ENCODE measurements at regions not wholly inside any gene's neighbourhood (a gene's known extent, or its start where the extent isn't known, plus 50 kb on each side); places are given as distances from the start of the nearest gene placed in this dataset.

DNA sequence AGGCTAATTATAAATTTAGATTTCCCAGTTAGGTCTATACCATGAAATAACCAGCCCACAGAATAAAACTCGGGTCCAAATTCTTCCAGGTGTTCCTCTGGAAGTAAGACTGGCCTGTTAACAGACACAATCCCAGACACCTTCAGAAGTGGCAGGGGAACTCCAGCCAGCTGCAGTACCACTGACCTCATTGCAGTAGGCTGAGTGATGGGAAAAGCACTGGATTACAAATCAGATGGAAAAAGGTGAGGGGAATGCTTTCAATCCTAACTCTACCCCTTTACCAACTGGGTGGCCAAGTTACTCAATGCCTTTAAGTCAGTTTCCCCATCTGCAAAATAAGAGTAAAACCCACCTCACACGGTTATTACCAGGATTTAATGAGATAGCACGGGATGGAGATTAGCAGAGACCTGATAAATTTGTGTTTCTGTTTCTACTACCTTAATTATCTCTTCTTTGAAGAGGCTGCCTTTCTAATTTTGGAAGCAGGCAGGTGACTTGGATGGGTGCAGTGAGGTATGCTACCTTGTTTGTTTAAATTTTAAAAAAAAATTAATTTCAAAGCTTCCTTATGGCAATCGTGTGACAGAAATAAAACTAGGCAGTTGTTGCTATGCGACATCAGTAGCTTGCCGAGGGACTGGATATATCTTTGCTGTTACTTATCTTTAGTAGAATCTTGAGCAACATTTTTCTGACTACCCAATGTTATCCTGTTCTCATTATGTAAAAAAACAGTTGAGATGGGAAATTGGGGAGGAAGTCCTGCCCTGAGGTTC is 167.3 kb upstream of the GRIN2B start (continued):
- TF ChIP-seq, protein P1, sequence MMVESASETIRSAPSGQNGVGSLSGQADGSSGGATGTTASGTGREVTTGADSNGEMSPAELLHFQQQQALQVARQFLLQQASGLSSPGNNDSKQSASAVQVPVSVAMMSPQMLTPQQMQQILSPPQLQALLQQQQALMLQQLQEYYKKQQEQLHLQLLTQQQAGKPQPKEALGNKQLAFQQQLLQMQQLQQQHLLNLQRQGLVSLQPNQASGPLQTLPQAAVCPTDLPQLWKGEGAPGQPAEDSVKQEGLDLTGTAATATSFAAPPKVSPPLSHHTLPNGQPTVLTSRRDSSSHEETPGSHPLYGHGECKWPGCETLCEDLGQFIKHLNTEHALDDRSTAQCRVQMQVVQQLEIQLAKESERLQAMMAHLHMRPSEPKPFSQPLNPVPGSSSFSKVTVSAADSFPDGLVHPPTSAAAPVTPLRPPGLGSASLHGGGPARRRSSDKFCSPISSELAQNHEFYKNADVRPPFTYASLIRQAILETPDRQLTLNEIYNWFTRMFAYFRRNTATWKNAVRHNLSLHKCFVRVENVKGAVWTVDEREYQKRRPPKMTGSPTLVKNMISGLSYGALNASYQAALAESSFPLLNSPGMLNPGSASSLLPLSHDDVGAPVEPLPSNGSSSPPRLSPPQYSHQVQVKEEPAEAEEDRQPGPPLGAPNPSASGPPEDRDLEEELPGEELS (CRISPR knock-in tag; IDR thresholded peaks at IDR 0.05), result no peak
- TF ChIP-seq CBFB (CRISPR knock-in tag; IDR thresholded peaks at IDR 0.05; ENCODE audit: low read depth) (no peak), ETV6 (CRISPR knock-in tag; IDR thresholded peaks at IDR 0.05) (no peak), ELF4 (CRISPR knock-in tag; IDR thresholded peaks at IDR 0.05; ENCODE audit: low read depth) (no peak), OVOL2 (CRISPR knock-in tag; IDR thresholded peaks at IDR 0.05; ENCODE audit: borderline replicate concordance) (no peak)
- TF ChIP-seq, protein P2, sequence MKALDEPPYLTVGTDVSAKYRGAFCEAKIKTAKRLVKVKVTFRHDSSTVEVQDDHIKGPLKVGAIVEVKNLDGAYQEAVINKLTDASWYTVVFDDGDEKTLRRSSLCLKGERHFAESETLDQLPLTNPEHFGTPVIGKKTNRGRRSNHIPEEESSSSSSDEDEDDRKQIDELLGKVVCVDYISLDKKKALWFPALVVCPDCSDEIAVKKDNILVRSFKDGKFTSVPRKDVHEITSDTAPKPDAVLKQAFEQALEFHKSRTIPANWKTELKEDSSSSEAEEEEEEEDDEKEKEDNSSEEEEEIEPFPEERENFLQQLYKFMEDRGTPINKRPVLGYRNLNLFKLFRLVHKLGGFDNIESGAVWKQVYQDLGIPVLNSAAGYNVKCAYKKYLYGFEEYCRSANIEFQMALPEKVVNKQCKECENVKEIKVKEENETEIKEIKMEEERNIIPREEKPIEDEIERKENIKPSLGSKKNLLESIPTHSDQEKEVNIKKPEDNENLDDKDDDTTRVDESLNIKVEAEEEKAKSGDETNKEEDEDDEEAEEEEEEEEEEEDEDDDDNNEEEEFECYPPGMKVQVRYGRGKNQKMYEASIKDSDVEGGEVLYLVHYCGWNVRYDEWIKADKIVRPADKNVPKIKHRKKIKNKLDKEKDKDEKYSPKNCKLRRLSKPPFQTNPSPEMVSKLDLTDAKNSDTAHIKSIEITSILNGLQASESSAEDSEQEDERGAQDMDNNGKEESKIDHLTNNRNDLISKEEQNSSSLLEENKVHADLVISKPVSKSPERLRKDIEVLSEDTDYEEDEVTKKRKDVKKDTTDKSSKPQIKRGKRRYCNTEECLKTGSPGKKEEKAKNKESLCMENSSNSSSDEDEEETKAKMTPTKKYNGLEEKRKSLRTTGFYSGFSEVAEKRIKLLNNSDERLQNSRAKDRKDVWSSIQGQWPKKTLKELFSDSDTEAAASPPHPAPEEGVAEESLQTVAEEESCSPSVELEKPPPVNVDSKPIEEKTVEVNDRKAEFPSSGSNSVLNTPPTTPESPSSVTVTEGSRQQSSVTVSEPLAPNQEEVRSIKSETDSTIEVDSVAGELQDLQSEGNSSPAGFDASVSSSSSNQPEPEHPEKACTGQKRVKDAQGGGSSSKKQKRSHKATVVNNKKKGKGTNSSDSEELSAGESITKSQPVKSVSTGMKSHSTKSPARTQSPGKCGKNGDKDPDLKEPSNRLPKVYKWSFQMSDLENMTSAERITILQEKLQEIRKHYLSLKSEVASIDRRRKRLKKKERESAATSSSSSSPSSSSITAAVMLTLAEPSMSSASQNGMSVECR (CRISPR knock-in tag; IDR thresholded peaks at IDR 0.05; ENCODE audit: borderline replicate concordance), result no peak

DNA sequence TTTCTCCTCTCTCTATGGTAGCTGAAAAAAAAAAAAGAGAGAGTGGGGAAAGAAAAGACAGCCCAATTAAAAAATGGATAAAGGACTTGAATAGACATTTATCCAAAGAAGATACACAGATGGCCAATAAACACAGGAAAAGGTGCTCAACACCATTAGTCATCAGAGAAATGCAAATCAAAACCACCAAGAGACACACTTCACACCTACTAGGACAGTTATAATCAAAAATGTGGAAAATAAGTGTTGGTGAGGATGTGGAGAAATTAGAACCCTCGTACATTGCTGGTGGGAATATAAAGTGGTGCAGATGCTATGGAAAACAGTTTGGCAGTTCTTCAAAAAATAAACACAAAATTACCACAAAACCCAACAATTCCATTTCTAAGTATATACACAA is 172.4 kb upstream of the GRIN2B start:
- DNase-seq (ENCODE audit: low spot score) (no peak), ATAC-seq (no peak)
- Mint-ChIP-seq H3K36me3 (no peaks in the 10 kb centered on the region; the same call in 1 of the 2 replicates), H3K27me3 (ENCODE audit: low read depth) (no peaks in the 10 kb centered on the region), H3K9me3 (peaks cover 18% of the 10 kb centered on the region), H3K27ac (no peak overlapping the region), H3K4me3 (no peak overlapping the region), H3K4me1 (peaks cover 26% of the 10 kb centered on the region)
- TF ChIP-seq ZNF138 (CRISPR knock-in tag; conservative IDR thresholded peaks at IDR 0.05), result no peak
- TF ChIP-seq, protein P3, sequence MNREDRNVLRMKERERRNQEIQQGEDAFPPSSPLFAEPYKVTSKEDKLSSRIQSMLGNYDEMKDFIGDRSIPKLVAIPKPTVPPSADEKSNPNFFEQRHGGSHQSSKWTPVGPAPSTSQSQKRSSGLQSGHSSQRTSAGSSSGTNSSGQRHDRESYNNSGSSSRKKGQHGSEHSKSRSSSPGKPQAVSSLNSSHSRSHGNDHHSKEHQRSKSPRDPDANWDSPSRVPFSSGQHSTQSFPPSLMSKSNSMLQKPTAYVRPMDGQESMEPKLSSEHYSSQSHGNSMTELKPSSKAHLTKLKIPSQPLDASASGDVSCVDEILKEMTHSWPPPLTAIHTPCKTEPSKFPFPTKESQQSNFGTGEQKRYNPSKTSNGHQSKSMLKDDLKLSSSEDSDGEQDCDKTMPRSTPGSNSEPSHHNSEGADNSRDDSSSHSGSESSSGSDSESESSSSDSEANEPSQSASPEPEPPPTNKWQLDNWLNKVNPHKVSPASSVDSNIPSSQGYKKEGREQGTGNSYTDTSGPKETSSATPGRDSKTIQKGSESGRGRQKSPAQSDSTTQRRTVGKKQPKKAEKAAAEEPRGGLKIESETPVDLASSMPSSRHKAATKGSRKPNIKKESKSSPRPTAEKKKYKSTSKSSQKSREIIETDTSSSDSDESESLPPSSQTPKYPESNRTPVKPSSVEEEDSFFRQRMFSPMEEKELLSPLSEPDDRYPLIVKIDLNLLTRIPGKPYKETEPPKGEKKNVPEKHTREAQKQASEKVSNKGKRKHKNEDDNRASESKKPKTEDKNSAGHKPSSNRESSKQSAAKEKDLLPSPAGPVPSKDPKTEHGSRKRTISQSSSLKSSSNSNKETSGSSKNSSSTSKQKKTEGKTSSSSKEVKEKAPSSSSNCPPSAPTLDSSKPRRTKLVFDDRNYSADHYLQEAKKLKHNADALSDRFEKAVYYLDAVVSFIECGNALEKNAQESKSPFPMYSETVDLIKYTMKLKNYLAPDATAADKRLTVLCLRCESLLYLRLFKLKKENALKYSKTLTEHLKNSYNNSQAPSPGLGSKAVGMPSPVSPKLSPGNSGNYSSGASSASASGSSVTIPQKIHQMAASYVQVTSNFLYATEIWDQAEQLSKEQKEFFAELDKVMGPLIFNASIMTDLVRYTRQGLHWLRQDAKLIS (CRISPR knock-in tag; IDR thresholded peaks at IDR 0.05; ENCODE audit: borderline replicate concordance), result no peak
- TF ChIP-seq, protein P4, sequence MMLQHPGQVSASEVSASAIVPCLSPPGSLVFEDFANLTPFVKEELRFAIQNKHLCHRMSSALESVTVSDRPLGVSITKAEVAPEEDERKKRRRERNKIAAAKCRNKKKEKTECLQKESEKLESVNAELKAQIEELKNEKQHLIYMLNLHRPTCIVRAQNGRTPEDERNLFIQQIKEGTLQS (CRISPR knock-in tag; conservative IDR thresholded peaks at IDR 0.05), result no peak
- no peak for TF ChIP-seq RORB (CRISPR knock-in tag; IDR thresholded peaks at IDR 0.05)
- no peak for TF ChIP-seq PRRX2 (CRISPR knock-in tag; IDR thresholded peaks at IDR 0.05)
- TF ChIP-seq, protein P5, sequence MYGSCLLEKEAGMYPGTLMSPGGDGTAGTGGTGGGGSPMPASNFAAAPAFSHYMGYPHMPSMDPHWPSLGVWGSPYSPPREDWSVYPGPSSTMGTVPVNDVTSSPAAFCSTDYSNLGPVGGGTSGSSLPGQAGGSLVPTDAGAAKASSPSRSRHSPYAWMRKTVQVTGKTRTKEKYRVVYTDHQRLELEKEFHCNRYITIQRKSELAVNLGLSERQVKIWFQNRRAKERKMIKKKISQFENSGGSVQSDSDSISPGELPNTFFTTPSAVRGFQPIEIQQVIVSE (CRISPR knock-in tag; IDR thresholded peaks at IDR 0.05; ENCODE audit: borderline replicate concordance), result no peak
- ChIA-PET CTCF (interaction anchor here (0.7 to 4.0 kb wide), 3 partner anchors 15 to 171 kb away, joined by 3 to 22 read pairs (median 4); no protein-coding TSS in a partner anchor), POLR2A (no interaction called here)
